ENCODE measurements at regions not wholly inside any gene's neighbourhood (a gene's known extent, or its start where the extent isn't known, plus 50 kb on each side); places are given as distances from the start of the nearest gene placed in this dataset.

GRCh38 chr18:10381516-10381915 lies 72.9 kb upstream of the APCDD1 start:
- Histone ChIP-seq H3K4me1 (ENCODE audit: control insufficient read depth, insufficient read depth, low read length, poor library complexity, severe bottlenecking) (peaks cover 9% of the 10 kb centered on the region), H3K9me3 (ENCODE audit: control insufficient read depth, low read length) (no peaks in the 10 kb centered on the region), H3K27ac (ENCODE audit: low read depth, low read length, severe bottlenecking) (no peak overlapping the region), H3K36me3 (ENCODE audit: control insufficient read depth, insufficient read depth, low read length) (no peaks in the 10 kb centered on the region), H3K4me3 (ENCODE audit: extremely low read depth, insufficient read depth, low read length, poor library complexity, severe bottlenecking) (no peak overlapping the region)
- WGBS, 2 experiments (ENCODE audit: insufficient coverage in 2 of 2): no CpG with 5 or more reads among the region's 1 CpG

GRCh38 chr18:10381951-10382350 lies 72.5 kb upstream of the APCDD1 start:
- peaks cover 13% of the 10 kb centered on the region for H3K4me1 ChIP-seq (ENCODE audit: control insufficient read depth, insufficient read depth, low read length, poor library complexity, severe bottlenecking)
- 86 to 100% methylated on average over 2 to 4 of the region's 4 CpGs for WGBS, 2 experiments (ENCODE audit: insufficient coverage in 2 of 2)
- no peak overlapping the region for H3K27ac ChIP-seq (ENCODE audit: low read depth, low read length, severe bottlenecking)
- H3K9me3 ChIP-seq (ENCODE audit: control insufficient read depth, low read length): no peaks in the 10 kb centered on the region
- no peak overlapping the region for H3K4me3 ChIP-seq (ENCODE audit: extremely low read depth, insufficient read depth, low read length, poor library complexity, severe bottlenecking)
- H3K36me3 ChIP-seq (ENCODE audit: control insufficient read depth, insufficient read depth, low read length): no peaks in the 10 kb centered on the region

DNA sequence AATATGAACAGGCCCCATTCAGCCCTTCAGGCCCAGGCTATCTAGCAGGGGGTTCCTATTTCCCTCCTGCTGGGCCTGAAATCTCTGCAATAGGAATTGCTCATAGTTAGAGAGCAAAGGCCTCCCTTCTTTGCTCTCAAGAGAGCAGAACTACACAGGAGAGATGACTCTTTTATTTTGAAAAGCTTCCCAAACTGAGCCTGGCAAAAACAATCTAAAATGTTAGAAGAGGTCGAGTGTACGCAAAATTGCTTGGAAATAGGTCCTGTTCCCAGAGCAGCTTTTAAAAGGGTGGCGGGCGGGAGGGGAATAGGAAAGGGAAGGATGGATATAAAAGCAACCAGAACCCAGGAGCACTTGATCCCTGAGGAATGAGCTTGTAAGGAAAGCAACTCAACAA lies 68.4 kb upstream of the APCDD1 start:
- Histone ChIP-seq H3K4me3 (ENCODE audit: extremely low read depth, insufficient read depth, low read length, poor library complexity, severe bottlenecking) (no peak overlapping the region), H3K4me1 (ENCODE audit: control insufficient read depth, insufficient read depth, low read length, poor library complexity, severe bottlenecking) (peaks cover 6% of the 10 kb centered on the region), H3K27ac (ENCODE audit: low read depth, low read length, severe bottlenecking) (no peak overlapping the region), H3K36me3 (ENCODE audit: control insufficient read depth, insufficient read depth, low read length) (no peaks in the 10 kb centered on the region), H3K9me3 (ENCODE audit: control insufficient read depth, low read length) (no peaks in the 10 kb centered on the region)
- 88 to 100% methylated on average over 1 to 2 of the region's 4 CpGs for WGBS, 2 experiments (ENCODE audit: insufficient coverage in 2 of 2)

DNA sequence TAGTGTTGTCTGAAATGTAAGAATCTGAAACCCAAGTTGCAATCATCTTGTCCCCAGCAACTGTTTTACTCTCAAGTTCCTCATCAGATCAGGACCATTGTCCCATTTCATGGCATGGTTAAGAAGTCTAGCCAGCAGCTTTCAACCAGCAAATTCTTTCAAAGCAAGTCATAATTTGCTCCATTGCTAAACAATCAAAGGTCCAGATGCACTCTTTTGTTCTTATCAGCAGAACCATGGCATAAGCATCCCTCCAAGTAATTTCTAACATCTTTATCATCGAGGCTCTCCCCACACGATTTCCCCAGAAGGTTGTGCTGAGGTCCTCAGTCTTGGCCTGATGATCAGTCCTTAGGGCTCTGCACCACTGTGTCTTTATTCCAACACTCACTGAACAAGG lies 67.5 kb upstream of the APCDD1 start:
- WGBS, 2 experiments (ENCODE audit: insufficient coverage in 2 of 2): 95 to 100% methylated on average over 2 of the region's 2 CpGs
- Histone ChIP-seq H3K4me3 (ENCODE audit: extremely low read depth, insufficient read depth, low read length, poor library complexity, severe bottlenecking) (no peak overlapping the region), H3K9me3 (ENCODE audit: control insufficient read depth, low read length) (no peaks in the 10 kb centered on the region), H3K27ac (ENCODE audit: low read depth, low read length, severe bottlenecking) (no peak overlapping the region), H3K4me1 (ENCODE audit: control insufficient read depth, insufficient read depth, low read length, poor library complexity, severe bottlenecking) (peaks cover 6% of the 10 kb centered on the region), H3K36me3 (ENCODE audit: control insufficient read depth, insufficient read depth, low read length) (no peaks in the 10 kb centered on the region)

DNA sequence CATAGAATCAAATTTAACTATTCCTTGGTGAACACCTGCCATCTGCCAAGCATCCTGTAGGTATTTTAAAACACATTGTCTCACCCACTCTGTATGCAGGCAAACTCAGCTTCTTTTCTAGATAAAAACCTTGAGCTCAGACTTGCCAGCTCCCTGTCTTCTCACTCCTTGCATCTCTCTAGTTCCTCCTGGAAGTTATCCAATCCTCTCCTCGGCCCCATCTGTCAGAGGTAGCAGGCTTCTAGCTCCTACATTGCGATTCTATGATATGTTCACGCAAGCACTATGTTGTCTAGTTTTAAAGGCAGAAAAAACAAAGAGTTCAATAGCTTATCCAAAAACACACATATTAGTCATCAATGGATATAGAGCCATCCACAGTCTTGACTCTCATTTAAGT lies 67.0 kb upstream of the APCDD1 start:
- Histone ChIP-seq H3K9me3 (ENCODE audit: control insufficient read depth, low read length) (no peaks in the 10 kb centered on the region), H3K4me1 (ENCODE audit: control insufficient read depth, insufficient read depth, low read length, poor library complexity, severe bottlenecking) (peaks cover 6% of the 10 kb centered on the region), H3K4me3 (ENCODE audit: extremely low read depth, insufficient read depth, low read length, poor library complexity, severe bottlenecking) (no peak overlapping the region), H3K27ac (ENCODE audit: low read depth, low read length, severe bottlenecking) (no peak overlapping the region), H3K36me3 (ENCODE audit: control insufficient read depth, insufficient read depth, low read length) (no peaks in the 10 kb centered on the region)
- 80 to 100% methylated on average over 1 of the region's 3 CpGs for WGBS, 2 experiments (ENCODE audit: insufficient coverage in 2 of 2)

GRCh38 chr18:10388373-10388772 lies 66.1 kb upstream of the APCDD1 start:
- Histone ChIP-seq H3K4me3 (ENCODE audit: extremely low read depth, insufficient read depth, low read length, poor library complexity, severe bottlenecking) (no peak overlapping the region), H3K27ac (ENCODE audit: low read depth, low read length, severe bottlenecking) (no peak overlapping the region), H3K4me1 (ENCODE audit: control insufficient read depth, insufficient read depth, low read length, poor library complexity, severe bottlenecking) (peaks cover 6% of the 10 kb centered on the region), H3K36me3 (ENCODE audit: control insufficient read depth, insufficient read depth, low read length) (no peaks in the 10 kb centered on the region), H3K9me3 (ENCODE audit: control insufficient read depth, low read length) (no peaks in the 10 kb centered on the region)
- 95 to 100% methylated on average over 2 of the region's 2 CpGs for WGBS, 2 experiments (ENCODE audit: insufficient coverage in 2 of 2)

DNA sequence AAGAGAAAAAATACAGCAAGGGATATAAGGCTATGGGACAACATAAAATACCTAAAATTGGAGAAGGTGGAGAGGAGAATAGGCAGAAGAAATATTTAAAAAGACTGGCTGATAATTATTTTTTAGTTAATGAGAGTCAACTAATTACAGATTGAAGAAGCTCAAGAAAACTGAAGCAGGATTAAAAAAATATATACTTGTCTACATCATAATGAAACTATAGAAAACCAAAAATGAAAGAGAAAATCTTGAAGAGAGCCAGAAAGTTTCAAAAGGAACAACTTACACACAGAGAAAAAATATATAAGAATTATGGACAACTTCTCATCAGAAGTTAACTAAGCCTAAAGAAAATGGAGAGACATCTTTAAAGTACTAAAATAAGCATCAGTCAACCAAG lies 62.9 kb upstream of the APCDD1 start:
- Histone ChIP-seq H3K9me3 (ENCODE audit: control insufficient read depth, low read length) (no peaks in the 10 kb centered on the region), H3K4me3 (ENCODE audit: extremely low read depth, insufficient read depth, low read length, poor library complexity, severe bottlenecking) (no peak overlapping the region), H3K27ac (ENCODE audit: low read depth, low read length, severe bottlenecking) (no peak overlapping the region), H3K4me1 (ENCODE audit: control insufficient read depth, insufficient read depth, low read length, poor library complexity, severe bottlenecking) (peaks cover 5% of the 10 kb centered on the region), H3K36me3 (ENCODE audit: control insufficient read depth, insufficient read depth, low read length) (no peaks in the 10 kb centered on the region)

DNA sequence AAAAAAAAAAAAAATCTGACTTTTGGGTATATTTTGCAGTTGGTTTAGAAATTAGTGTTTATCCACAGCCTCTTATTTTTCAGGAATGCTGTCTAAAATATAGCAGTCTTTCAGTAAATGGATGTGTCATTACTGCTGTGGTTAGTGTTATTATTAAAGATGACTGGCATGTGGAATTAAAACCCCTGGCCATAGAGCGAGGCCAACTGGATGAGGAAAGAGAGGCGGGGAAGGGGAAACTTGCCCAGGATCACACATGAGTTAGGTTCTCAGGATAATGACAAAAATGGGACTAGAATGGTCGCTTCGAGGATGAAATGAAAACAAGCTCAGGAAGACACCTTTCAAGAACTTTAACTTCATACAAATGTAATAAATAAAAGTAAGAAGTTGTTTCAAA lies 57.4 kb upstream of the APCDD1 start:
- no peak overlapping the region for H3K27ac ChIP-seq (ENCODE audit: low read depth, low read length, severe bottlenecking)
- no peaks in the 10 kb centered on the region for H3K9me3 ChIP-seq (ENCODE audit: control insufficient read depth, low read length)
- no peaks in the 10 kb centered on the region for H3K36me3 ChIP-seq (ENCODE audit: control insufficient read depth, insufficient read depth, low read length)
- H3K4me3 ChIP-seq (ENCODE audit: extremely low read depth, insufficient read depth, low read length, poor library complexity, severe bottlenecking): no peak overlapping the region
- peaks cover 9% of the 10 kb centered on the region for H3K4me1 ChIP-seq (ENCODE audit: control insufficient read depth, insufficient read depth, low read length, poor library complexity, severe bottlenecking)
- WGBS, 2 experiments (ENCODE audit: insufficient coverage in 2 of 2): 92% methylated on average over 2 of the region's 4 CpGs

GRCh38 chr18:10398571-10398970 lies 55.9 kb upstream of the APCDD1 start:
- Histone ChIP-seq H3K27ac (ENCODE audit: low read depth, low read length, severe bottlenecking) (no peak overlapping the region), H3K9me3 (ENCODE audit: control insufficient read depth, low read length) (no peaks in the 10 kb centered on the region), H3K4me3 (ENCODE audit: extremely low read depth, insufficient read depth, low read length, poor library complexity, severe bottlenecking) (no peak overlapping the region), H3K36me3 (ENCODE audit: control insufficient read depth, insufficient read depth, low read length) (no peaks in the 10 kb centered on the region), H3K4me1 (ENCODE audit: control insufficient read depth, insufficient read depth, low read length, poor library complexity, severe bottlenecking) (peaks cover 9% of the 10 kb centered on the region)
- WGBS, 2 experiments (ENCODE audit: insufficient coverage in 2 of 2): 20 to 68% methylated on average over 1 to 2 of the region's 3 CpGs

DNA sequence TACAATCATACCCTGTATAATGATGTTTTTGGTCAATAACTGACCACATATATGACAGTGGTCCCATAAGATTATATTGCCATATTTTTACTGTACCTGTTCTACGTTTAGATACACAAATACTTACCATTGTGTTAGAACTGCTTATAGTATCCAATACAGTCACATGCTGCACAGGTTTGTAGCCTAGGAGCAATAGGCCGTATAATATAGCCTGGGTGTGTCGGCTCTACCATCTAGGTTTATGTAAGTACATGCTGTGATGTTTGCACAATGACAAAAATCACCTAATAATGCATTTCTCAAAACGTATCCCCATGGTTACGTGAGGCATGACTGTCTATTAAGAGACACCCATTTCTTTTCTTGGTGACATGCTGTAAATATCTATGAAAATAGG lies 55.0 kb upstream of the APCDD1 start:
- Histone ChIP-seq H3K4me1 (ENCODE audit: control insufficient read depth, insufficient read depth, low read length, poor library complexity, severe bottlenecking) (peaks cover 9% of the 10 kb centered on the region), H3K9me3 (ENCODE audit: control insufficient read depth, low read length) (no peaks in the 10 kb centered on the region), H3K4me3 (ENCODE audit: extremely low read depth, insufficient read depth, low read length, poor library complexity, severe bottlenecking) (no peak overlapping the region), H3K27ac (ENCODE audit: low read depth, low read length, severe bottlenecking) (no peak overlapping the region), H3K36me3 (ENCODE audit: control insufficient read depth, insufficient read depth, low read length) (no peaks in the 10 kb centered on the region)
- no CpG with 5 or more reads among the region's 5 CpGs for WGBS, 2 experiments (ENCODE audit: insufficient coverage in 2 of 2)

DNA sequence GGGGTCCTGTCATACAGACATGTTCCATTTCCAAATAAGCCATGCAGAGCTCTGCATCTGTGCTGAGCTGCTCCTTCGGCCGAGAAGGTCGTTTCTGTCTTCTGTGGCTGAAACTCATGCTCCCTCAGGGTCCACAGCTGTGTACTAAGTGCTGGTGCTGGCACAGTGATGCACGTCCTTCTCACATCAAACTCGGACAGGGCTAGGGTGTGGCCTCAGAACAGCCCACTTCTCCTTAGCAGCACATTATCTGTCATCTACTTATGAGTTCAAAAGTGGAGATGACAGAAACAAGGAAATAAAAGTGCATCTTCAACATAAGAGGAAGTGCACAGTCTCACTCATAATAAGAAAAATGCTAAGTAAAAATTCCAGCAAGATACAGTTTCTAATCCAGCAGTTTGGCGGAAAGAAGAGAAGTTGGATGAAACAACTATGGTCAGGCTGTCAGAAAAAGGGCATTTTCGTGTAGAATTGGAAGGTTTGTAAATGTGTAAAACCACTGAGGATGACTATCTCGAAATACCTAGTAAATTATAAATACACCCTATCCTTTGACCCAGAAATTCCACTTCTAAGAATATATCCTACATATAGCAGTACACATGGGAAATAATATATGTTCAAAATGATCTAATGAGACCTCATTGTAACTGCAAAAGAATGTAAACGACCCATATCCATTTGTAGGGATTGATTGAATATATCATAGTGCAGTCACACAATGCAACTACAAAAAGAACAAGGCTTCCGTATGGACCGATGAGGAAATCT lies 53.7 kb upstream of the APCDD1 start:
- no peaks in the 10 kb centered on the region for H3K36me3 ChIP-seq (ENCODE audit: control insufficient read depth, insufficient read depth, low read length)
- H3K9me3 ChIP-seq (ENCODE audit: control insufficient read depth, low read length): no peaks in the 10 kb centered on the region
- WGBS, 2 experiments (ENCODE audit: insufficient coverage in 2 of 2): 85 to 94% methylated on average over 5 of the region's 11 CpGs
- no peak overlapping the region for H3K4me3 ChIP-seq (ENCODE audit: extremely low read depth, insufficient read depth, low read length, poor library complexity, severe bottlenecking)
- peaks cover 9% of the 10 kb centered on the region for H3K4me1 ChIP-seq (ENCODE audit: control insufficient read depth, insufficient read depth, low read length, poor library complexity, severe bottlenecking)
- H3K27ac ChIP-seq (ENCODE audit: low read depth, low read length, severe bottlenecking): no peak overlapping the region
